Duodenal mucosa (tissue), 2 donors: ENCODE measurements at regions not wholly inside any gene's neighbourhood (a gene's known extent, or its start where the extent isn't known, plus 50 kb on each side); places are given as distances from the start of the nearest gene placed in this dataset.

Experiments
- H3K27ac ChIP-seq: one replicate; pipeline ENCODE4 v1.7.0; 2013; ENCODE audit warnings: low read depth, low read length
- H3K27me3 ChIP-seq, 2 donors: one replicate each; pipeline ENCODE4 v1.7.0; 2013; ENCODE audit warnings: low read length in 2 of 2, control low read depth in 1 of 2; ENCODE audit not compliant: insufficient read depth in 2 of 2, control insufficient read depth in 1 of 2
- H3K36me3 ChIP-seq, 2 donors: one replicate each; pipeline ENCODE4 v1.7.0; 2013; ENCODE audit warnings: low read length in 2 of 2, control low read depth in 1 of 2; ENCODE audit not compliant: insufficient read depth in 2 of 2, control insufficient read depth in 1 of 2
- H3K4me1 ChIP-seq, 2 donors: one replicate each; pipeline ENCODE4 v1.7.0; 2013; ENCODE audit warnings: low read length in 2 of 2, control low read depth in 1 of 2; ENCODE audit not compliant: insufficient read depth in 2 of 2, control insufficient read depth in 1 of 2
- H3K4me3 ChIP-seq, 2 donors: one replicate each; pipeline ENCODE4 v1.7.0; 2013; ENCODE audit warnings: low read length in 2 of 2, low read depth in 1 of 2
- H3K9ac ChIP-seq, 2 donors: one replicate each; pipeline ENCODE4 v1.7.0; 2013; ENCODE audit warnings: low read length in 2 of 2, low read depth in 1 of 2
- H3K9me3 ChIP-seq, 2 donors: one replicate each; pipeline ENCODE4 v1.7.0; 2013; ENCODE audit warnings: low read length in 2 of 2, control low read depth in 1 of 2; ENCODE audit not compliant: control insufficient read depth in 1 of 2

DNA sequence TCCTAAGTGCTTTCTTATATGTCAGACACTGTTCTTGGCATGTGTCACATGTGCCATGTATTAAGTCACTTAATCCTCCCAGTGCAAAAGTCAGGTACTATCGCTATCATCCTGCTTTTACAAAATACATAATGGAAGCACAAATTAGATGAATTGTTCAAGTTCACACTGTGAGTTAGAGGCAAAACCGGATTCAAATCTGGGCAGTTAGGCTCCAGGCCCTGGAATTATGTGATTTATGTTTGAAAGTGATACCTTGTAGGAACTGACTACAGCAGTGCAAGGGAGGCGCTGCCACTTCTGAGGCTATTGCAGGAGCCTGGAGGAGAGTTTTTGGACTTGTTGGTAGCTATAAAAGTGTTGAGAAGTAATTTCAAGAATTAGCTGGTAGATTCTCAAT is 358.3 kb downstream of the HLX start:
- H3K4me3 ChIP-seq, result no peak overlapping the region
- no peak overlapping the region for H3K9ac ChIP-seq
- H3K9me3 ChIP-seq, result no peaks in the 10 kb centered on the region
- H3K4me1 ChIP-seq, result no peaks in the 10 kb centered on the region
- H3K27ac ChIP-seq, result no peak overlapping the region
- no peaks in the 10 kb centered on the region for H3K36me3 ChIP-seq
- no peaks in the 10 kb centered on the region for H3K27me3 ChIP-seq

DNA sequence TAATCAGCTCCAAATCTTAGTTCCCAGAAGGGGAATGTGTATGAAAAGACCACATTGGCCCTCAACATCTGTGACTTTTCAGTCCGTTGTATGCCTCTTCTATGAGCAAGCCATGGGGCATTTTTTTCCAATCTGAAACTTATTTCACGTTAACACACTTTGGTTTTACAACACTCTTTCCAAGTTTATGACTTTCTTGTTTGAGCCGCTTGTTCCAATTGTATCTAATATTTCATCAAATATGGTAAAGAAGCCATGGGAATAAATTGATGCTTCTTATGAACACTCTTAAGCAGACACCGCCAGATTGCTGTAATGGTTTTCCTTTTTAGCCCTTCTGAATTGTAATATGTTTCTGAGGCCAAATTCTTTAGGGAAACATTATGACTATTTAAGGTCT is 359.9 kb downstream of the HLX start:
- H3K9me3 ChIP-seq, result no peaks in the 10 kb centered on the region
- H3K9ac ChIP-seq, result no peak overlapping the region

DNA sequence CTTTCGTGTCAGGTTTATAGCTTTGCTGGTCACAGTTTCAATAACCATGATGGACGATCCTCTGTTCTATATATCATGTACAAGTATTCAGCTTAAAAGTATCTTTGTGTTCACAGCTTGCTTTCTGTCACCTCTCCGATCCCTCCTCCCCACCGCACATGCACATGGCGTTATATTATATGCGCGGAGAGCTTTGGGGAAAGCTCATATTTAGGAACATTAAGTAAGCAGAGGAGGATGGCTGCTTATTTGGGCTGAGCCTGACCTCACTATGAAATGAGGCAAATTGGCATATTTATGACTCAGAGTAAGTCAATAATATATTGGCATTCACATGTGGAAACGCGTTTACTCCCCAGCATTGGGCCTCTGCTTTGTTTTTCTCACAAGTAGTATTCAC is 360.5 kb downstream of the HLX start:
- H3K27me3 ChIP-seq, result no peaks in the 10 kb centered on the region
- H3K9me3 ChIP-seq, result no peaks in the 10 kb centered on the region
- no peak overlapping the region for H3K4me3 ChIP-seq
- no peak overlapping the region for H3K27ac ChIP-seq
- no peaks in the 10 kb centered on the region for H3K4me1 ChIP-seq
- no peak overlapping the region for H3K9ac ChIP-seq
- no peaks in the 10 kb centered on the region for H3K36me3 ChIP-seq

More for the DNA sequence above, 359.9 kb downstream of the HLX start:
- Histone ChIP-seq H3K4me1 (no peaks in the 10 kb centered on the region), H3K36me3 (no peaks in the 10 kb centered on the region), H3K27me3 (no peaks in the 10 kb centered on the region), H3K4me3 (no peak overlapping the region), H3K27ac (no peak overlapping the region)

DNA sequence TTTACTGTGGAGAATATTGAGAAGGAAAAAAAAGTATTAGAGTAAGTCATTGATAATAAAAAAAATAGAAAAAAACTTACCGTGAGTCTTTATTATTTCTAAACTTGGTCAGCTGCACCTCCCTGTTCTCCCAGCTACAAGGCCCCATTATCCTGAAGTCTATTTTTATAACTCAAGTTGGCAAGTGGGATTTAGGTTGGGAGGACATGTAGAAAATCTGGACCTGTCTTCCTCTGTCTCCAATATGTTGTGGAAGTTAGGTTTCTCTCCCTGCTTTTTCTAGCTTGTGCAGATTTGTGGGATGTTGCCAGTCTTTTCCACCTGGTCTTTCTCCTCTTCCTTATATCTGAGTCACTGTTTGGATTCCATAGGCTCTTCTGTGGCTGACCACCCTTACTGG is 361.4 kb downstream of the HLX start:
- Histone ChIP-seq H3K9me3 (no peaks in the 10 kb centered on the region), H3K36me3 (no peaks in the 10 kb centered on the region), H3K4me1 (no peaks in the 10 kb centered on the region), H3K27ac (no peak overlapping the region), H3K4me3 (no peak overlapping the region), H3K9ac (no peak overlapping the region), H3K27me3 (no peaks in the 10 kb centered on the region)

DNA sequence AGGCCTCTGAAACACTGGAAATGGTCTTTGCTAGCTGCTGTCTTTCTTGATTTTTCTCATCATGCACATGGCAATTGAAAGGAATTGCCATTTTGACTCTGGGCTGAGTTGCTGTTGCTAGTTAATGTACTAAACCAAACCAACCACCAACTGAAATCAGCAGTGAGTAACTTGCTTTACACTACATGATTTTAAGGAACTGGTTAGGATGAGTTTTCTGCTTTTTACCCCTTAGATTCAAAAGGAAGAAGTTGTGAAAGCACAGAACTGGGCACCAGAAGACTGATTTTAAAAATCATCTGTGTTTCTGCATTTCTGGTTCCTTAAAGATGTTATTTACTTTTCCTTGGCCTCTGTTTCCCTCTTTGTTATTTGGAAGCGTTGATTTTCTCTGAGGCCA is 361.9 kb downstream of the HLX start:
- Histone ChIP-seq H3K27ac (no peak overlapping the region), H3K9ac (no peak overlapping the region), H3K36me3 (no peaks in the 10 kb centered on the region), H3K9me3 (no peaks in the 10 kb centered on the region), H3K4me3 (no peak overlapping the region), H3K4me1 (no peaks in the 10 kb centered on the region), H3K27me3 (no peaks in the 10 kb centered on the region)

DNA sequence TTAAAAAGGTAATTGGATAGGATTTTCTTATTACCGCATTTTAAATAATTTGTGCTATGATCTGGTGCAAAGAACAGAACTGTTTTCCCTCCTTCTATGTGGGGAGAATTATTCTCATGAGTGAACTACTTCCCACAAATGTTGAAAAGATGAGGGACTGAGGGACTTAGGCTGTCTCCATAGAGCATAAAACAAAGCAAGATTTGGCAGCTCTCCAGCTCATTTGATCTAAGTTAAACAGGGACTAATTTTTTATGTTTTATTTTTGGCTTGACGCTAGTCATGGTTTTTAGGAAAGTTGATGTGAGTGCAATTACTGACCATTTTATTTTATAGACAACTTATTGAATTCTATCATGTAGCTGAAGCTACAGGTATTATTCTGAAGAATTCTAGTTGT is 362.3 kb downstream of the HLX start:
- Histone ChIP-seq H3K4me3 (no peak overlapping the region), H3K27me3 (no peaks in the 10 kb centered on the region), H3K36me3 (no peaks in the 10 kb centered on the region), H3K4me1 (no peaks in the 10 kb centered on the region), H3K9ac (no peak overlapping the region), H3K27ac (no peak overlapping the region), H3K9me3 (no peaks in the 10 kb centered on the region)

DNA sequence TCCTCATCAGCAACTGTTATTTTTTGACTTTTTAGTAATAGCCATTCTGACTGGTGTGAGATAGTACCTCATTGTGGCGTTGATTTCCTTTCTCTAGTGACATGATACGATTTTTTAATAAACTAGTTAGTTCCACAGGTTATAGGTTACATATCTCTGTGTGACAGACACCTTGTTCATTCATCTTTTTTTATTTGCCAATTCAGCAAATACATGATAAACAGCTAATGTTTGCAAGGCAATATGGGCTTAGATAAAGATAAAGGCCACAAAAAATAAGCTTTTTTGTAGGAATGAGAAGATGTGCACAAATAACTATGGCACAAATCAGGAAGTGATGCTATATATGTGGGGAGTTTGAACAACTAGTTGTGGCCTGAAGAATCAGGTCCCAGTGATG is 366.8 kb downstream of the HLX start:
- no peak overlapping the region for H3K4me3 ChIP-seq
- H3K27ac ChIP-seq, result no peak overlapping the region
- H3K9ac ChIP-seq, result no peak overlapping the region
- H3K36me3 ChIP-seq, result no peaks in the 10 kb centered on the region
- no peaks in the 10 kb centered on the region for H3K27me3 ChIP-seq
- H3K4me1 ChIP-seq, result no peaks in the 10 kb centered on the region
- H3K9me3 ChIP-seq, result no peaks in the 10 kb centered on the region

DNA sequence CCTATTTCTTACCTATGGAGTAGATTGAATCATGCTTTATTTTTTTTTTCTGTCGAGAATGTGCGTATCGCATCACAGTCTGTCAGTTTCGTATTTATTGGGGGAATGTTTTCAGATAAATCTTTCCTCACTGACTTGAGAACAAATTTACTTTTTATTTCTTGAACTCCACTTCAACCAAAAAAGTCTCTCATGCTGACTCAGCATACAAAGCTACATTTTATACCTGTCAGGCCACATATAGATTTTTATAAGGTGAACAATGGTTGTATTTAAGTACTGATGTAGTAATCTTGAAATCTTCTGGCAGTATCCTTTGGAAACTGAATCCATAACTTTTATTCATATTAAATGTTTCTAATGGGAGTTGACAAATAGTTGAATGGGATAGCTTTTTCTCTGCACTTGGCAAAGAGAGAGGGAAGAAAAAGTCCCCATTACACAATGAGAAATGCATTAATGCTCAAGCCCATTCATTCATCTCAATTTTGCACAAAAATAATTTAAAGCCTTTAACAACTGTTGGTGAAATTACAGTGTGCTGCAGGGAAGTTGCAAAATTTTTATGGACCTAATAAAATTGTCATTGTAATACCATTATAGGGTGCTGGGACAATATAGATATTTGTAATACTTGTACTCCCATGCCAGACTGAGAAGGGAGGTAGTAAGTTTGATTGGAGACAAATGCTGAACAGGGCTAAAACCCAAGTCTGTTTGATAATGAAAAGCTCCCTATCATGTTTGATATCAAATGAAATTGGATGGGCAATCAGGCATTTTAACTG is 367.6 kb downstream of the HLX start:
- no peaks in the 10 kb centered on the region for H3K9me3 ChIP-seq
- no peak overlapping the region for H3K9ac ChIP-seq
- H3K27ac ChIP-seq, result no peak overlapping the region
- H3K4me1 ChIP-seq, result no peaks in the 10 kb centered on the region
- H3K4me3 ChIP-seq, result no peak overlapping the region
- no peaks in the 10 kb centered on the region for H3K27me3 ChIP-seq
- no peaks in the 10 kb centered on the region for H3K36me3 ChIP-seq

DNA sequence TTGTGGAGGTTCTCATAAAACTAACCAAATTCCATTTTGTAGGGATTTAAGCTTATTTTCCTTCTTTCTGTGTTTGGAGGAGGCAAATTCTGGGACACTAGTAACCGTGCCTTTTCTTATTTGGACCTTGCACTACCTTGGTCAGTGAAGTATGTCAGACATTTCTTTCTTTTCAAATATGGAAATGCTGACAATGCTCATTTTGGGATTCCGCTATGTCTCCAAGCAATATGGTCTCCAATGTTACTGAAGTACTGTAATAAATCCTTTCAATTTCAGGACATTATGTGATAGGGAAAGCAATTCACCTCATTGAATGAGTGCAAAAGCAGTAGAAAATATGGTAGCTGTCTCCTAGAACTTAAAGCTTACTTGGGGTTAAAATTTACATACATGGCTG is 372.3 kb downstream of the HLX start:
- Histone ChIP-seq H3K9ac (no peak overlapping the region), H3K4me1 (no peaks in the 10 kb centered on the region), H3K9me3 (no peaks in the 10 kb centered on the region), H3K36me3 (no peaks in the 10 kb centered on the region), H3K4me3 (no peak overlapping the region), H3K27me3 (no peaks in the 10 kb centered on the region), H3K27ac (no peak overlapping the region)

DNA sequence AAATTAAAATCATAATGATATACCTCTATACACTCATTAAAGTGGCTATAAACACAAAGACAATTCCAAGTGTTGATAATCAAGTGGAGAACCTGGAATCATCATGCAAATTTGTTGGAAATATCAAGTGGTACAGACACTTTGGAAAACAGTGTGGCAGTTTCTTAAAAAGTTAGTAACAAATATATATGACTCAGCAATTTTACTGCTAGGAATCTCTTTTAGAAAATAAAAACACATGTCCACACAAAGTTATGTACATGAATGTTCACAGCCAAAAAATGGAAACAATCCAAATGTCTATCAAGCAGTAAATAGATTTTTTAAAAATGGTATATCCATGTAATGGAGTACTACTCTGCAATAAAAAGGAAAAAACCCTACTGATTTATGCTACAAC is 375.6 kb downstream of the HLX start:
- H3K4me3 ChIP-seq, result no peak overlapping the region
- no peak overlapping the region for H3K27ac ChIP-seq
- H3K36me3 ChIP-seq, result no peaks in the 10 kb centered on the region
- H3K9me3 ChIP-seq, result no peaks in the 10 kb centered on the region
- H3K9ac ChIP-seq, result no peak overlapping the region
- H3K4me1 ChIP-seq, result no peaks in the 10 kb centered on the region
- no peaks in the 10 kb centered on the region for H3K27me3 ChIP-seq

DNA sequence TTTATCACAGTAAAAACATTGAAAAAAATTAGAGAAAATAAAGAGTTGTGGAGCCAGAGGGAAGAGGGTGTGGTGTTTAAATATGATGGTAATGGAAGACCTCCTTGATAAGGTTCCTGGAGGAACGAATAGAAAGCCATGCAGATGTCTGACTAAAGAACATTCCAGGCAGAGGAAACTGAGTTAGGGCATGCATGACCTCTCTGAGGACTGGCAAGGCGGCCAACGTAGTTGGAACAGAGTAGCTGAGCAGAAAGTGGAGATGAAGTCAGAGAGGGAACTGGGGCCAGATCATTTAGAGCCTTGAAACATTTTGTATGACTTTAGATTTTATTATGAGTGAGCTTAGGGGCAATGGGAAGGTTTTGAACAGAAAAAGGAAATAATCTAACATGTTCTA is 377.5 kb downstream of the HLX start:
- H3K27ac ChIP-seq, result no peak overlapping the region

More for the DNA sequence above, 377.5 kb downstream of the HLX start:
- Histone ChIP-seq H3K9me3 (no peaks in the 10 kb centered on the region), H3K36me3 (no peaks in the 10 kb centered on the region), H3K27me3 (no peaks in the 10 kb centered on the region), H3K4me1 (no peaks in the 10 kb centered on the region), H3K4me3 (no peak overlapping the region), H3K9ac (no peak overlapping the region)
